ENCODE measurements at regions not wholly inside any gene's neighbourhood (a gene's known extent, or its start where the extent isn't known, plus 50 kb on each side); places are given as distances from the start of the nearest gene placed in this dataset.

DNA sequence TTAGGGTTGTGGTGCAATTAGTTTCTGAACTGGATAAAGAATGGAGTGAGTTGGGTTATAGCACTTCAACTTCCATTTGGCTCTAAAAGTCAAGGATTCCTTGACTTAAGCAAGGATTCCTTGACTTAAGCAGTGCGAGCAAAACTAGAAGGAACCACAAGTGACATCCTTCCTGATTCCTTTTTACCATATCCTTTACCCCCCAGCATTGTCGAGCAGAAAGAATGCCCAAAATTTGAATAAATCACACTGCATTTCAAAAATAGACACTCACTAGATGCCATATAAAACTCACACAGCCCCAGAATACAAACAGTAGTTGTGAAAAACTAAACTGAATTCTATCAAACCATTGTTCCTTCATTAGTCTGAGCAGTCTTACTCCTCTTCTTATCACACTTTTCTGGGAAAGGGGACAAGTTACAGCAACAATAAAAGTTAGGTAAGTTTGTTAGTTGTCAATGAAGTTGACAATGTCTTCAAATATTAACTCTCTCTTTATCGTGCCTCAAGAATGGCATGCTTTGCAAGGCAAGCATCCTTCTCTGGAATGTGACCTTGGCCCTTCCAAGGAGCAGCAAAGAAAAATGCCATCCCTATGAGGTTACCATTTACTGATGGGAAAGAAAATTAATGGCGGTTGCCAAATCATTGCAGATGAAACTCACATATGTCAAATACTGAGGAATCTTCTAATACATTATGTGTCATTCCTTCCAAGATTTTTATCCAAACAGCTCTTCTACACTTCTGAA lies 273.3 kb upstream of the ANKRD55 start:
- H3K4me3 ChIP-seq (ENCODE audit: low read length in 3 of 3): no peak overlapping the region
- peaks cover 0 to 2% (median 0%) of the 10 kb centered on the region in 3 donors for H3K9me3 ChIP-seq (ENCODE audit: control insufficient read depth in 3 of 3, low read length in 3 of 3)
- H3K9ac ChIP-seq (ENCODE audit: low read depth in 1 of 3, low read length in 3 of 3): no peak overlapping the region
- H3K27me3 ChIP-seq (ENCODE audit: control insufficient read depth in 3 of 3, insufficient read depth in 3 of 3, low read length in 3 of 3): no peaks in the 10 kb centered on the region
- no peaks in the 10 kb centered on the region for H3K4me1 ChIP-seq (ENCODE audit: control insufficient read depth in 3 of 3, insufficient read depth in 3 of 3, low read length in 3 of 3)
- no peak overlapping the region for H3K27ac ChIP-seq (ENCODE audit: low read depth, low read length)
- no peaks in the 10 kb centered on the region for H3K36me3 ChIP-seq (ENCODE audit: control insufficient read depth in 3 of 3, insufficient read depth in 3 of 3, low read length in 3 of 3)

- Histone ChIP-seq H3K27me3 (ENCODE audit: control insufficient read depth in 3 of 3, insufficient read depth in 3 of 3, low read length in 3 of 3) (no peaks in the 10 kb centered on the region), H3K9me3 (ENCODE audit: control insufficient read depth in 3 of 3, low read length in 3 of 3) (peaks cover 0 to 2% (median 0%) of the 10 kb centered on the region in 3 donors), H3K4me3 (ENCODE audit: low read length in 3 of 3) (no peak overlapping the region), H3K27ac (ENCODE audit: low read depth, low read length) (no peak overlapping the region), H3K4me1 (ENCODE audit: control insufficient read depth in 3 of 3, insufficient read depth in 3 of 3, low read length in 3 of 3) (no peaks in the 10 kb centered on the region), H3K36me3 (ENCODE audit: control insufficient read depth in 3 of 3, insufficient read depth in 3 of 3, low read length in 3 of 3) (no peaks in the 10 kb centered on the region), H3K9ac (ENCODE audit: low read depth in 1 of 3, low read length in 3 of 3) (no peak overlapping the region)
These were observed 270.8 kb upstream of the ANKRD55 start for GRCh38 chr5:56503929-56504328.

- no peak overlapping the region for H3K27ac ChIP-seq (ENCODE audit: low read depth, low read length)
- H3K4me1 ChIP-seq (ENCODE audit: control insufficient read depth in 3 of 3, insufficient read depth in 3 of 3, low read length in 3 of 3): no peaks in the 10 kb centered on the region
- no peaks in the 10 kb centered on the region for H3K36me3 ChIP-seq (ENCODE audit: control insufficient read depth in 3 of 3, insufficient read depth in 3 of 3, low read length in 3 of 3)
- peaks cover 0 to 2% (median 0%) of the 10 kb centered on the region in 3 donors for H3K9me3 ChIP-seq (ENCODE audit: control insufficient read depth in 3 of 3, low read length in 3 of 3)
- no peak overlapping the region for H3K4me3 ChIP-seq (ENCODE audit: low read length in 3 of 3)
- no peak overlapping the region for H3K9ac ChIP-seq (ENCODE audit: low read depth in 1 of 3, low read length in 3 of 3)
- no peaks in the 10 kb centered on the region for H3K27me3 ChIP-seq (ENCODE audit: control insufficient read depth in 3 of 3, insufficient read depth in 3 of 3, low read length in 3 of 3)
These were observed 268.8 kb upstream of the ANKRD55 start for GRCh38 chr5:56501781-56502557.

DNA sequence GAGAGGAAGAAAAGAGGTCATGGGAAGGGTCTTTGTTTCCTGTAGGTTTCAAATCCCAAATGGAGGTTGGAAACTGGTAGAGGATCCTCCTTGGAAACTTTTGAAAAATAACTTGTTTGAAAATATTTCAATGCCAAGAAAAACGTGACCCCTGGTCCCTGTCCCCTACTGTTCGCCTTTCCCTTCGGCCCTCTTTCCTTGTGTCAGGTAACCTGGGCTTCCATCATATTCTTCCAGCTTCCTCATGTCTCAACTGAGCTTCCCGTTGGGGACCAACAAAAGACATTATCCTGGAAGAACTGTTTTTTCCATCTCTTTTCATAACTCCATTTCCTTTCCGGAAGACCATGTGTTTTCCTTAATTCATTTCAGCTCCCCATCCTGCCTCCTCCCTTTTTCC lies 266.8 kb upstream of the ANKRD55 start:
- H3K9ac ChIP-seq (ENCODE audit: low read depth in 1 of 3, low read length in 3 of 3): no peak overlapping the region
- H3K27me3 ChIP-seq (ENCODE audit: control insufficient read depth in 3 of 3, insufficient read depth in 3 of 3, low read length in 3 of 3): no peaks in the 10 kb centered on the region
- H3K9me3 ChIP-seq (ENCODE audit: control insufficient read depth in 3 of 3, low read length in 3 of 3): peaks cover 0 to 2% (median 0%) of the 10 kb centered on the region in 3 donors
- H3K4me1 ChIP-seq (ENCODE audit: control insufficient read depth in 3 of 3, insufficient read depth in 3 of 3, low read length in 3 of 3): peaks cover 0 to 2% (median 0%) of the 10 kb centered on the region in 3 donors
- no peak overlapping the region for H3K4me3 ChIP-seq (ENCODE audit: low read length in 3 of 3)
- H3K36me3 ChIP-seq (ENCODE audit: control insufficient read depth in 3 of 3, insufficient read depth in 3 of 3, low read length in 3 of 3): no peaks in the 10 kb centered on the region
- H3K27ac ChIP-seq (ENCODE audit: low read depth, low read length): no peak overlapping the region

DNA sequence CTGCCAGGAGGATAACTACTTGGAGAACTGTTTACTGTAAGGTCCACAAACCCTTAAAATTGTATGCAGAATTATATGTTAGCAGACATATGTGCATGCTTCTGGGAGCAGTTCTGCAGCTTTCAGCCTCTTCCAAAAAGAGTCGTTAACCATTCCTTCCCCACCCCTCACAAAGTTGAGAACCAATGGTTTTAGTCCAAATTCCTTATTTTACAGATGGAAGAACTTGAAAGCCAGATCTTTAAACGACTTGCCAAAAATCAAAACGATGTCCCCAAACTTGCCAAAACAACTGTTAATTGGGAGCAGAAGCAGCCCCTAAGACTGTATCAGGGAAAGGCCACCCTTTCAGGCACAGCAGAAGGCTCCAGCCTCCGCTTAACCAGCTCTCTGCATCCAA lies 266.4 kb upstream of the ANKRD55 start:
- Histone ChIP-seq H3K4me1 (ENCODE audit: control insufficient read depth in 3 of 3, insufficient read depth in 3 of 3, low read length in 3 of 3) (peaks cover 0 to 2% (median 0%) of the 10 kb centered on the region in 3 donors), H3K36me3 (ENCODE audit: control insufficient read depth in 3 of 3, insufficient read depth in 3 of 3, low read length in 3 of 3) (no peaks in the 10 kb centered on the region), H3K4me3 (ENCODE audit: low read length in 3 of 3) (no peak overlapping the region), H3K27me3 (ENCODE audit: control insufficient read depth in 3 of 3, insufficient read depth in 3 of 3, low read length in 3 of 3) (no peaks in the 10 kb centered on the region), H3K27ac (ENCODE audit: low read depth, low read length) (no peak overlapping the region), H3K9ac (ENCODE audit: low read depth in 1 of 3, low read length in 3 of 3) (no peak overlapping the region), H3K9me3 (ENCODE audit: control insufficient read depth in 3 of 3, low read length in 3 of 3) (peaks cover 0 to 2% (median 0%) of the 10 kb centered on the region in 3 donors)

GRCh38 chr5:56498759-56499395 lies 265.7 kb upstream of the ANKRD55 start:
- no peaks in the 10 kb centered on the region for H3K27me3 ChIP-seq (ENCODE audit: control insufficient read depth in 3 of 3, insufficient read depth in 3 of 3, low read length in 3 of 3)
- no peaks in the 10 kb centered on the region for H3K36me3 ChIP-seq (ENCODE audit: control insufficient read depth in 3 of 3, insufficient read depth in 3 of 3, low read length in 3 of 3)
- no peak overlapping the region for H3K9ac ChIP-seq (ENCODE audit: low read depth in 1 of 3, low read length in 3 of 3)
- no peaks in the 10 kb centered on the region for H3K9me3 ChIP-seq (ENCODE audit: control insufficient read depth in 3 of 3, low read length in 3 of 3)
- H3K4me3 ChIP-seq (ENCODE audit: low read length in 3 of 3): no peak overlapping the region
- no peak overlapping the region for H3K27ac ChIP-seq (ENCODE audit: low read depth, low read length)
- peaks cover 0 to 2% (median 0%) of the 10 kb centered on the region in 3 donors for H3K4me1 ChIP-seq (ENCODE audit: control insufficient read depth in 3 of 3, insufficient read depth in 3 of 3, low read length in 3 of 3)

GRCh38 chr5:56496581-56497063 lies 263.5 kb upstream of the ANKRD55 start:
- Histone ChIP-seq H3K27me3 (ENCODE audit: control insufficient read depth in 3 of 3, insufficient read depth in 3 of 3, low read length in 3 of 3) (no peaks in the 10 kb centered on the region), H3K9ac (ENCODE audit: low read depth in 1 of 3, low read length in 3 of 3) (no peak overlapping the region), H3K4me1 (ENCODE audit: control insufficient read depth in 3 of 3, insufficient read depth in 3 of 3, low read length in 3 of 3) (peaks cover 0 to 2% (median 0%) of the 10 kb centered on the region in 3 donors), H3K4me3 (ENCODE audit: low read length in 3 of 3) (no peak overlapping the region), H3K36me3 (ENCODE audit: control insufficient read depth in 3 of 3, insufficient read depth in 3 of 3, low read length in 3 of 3) (no peaks in the 10 kb centered on the region), H3K9me3 (ENCODE audit: control insufficient read depth in 3 of 3, low read length in 3 of 3) (no peaks in the 10 kb centered on the region), H3K27ac (ENCODE audit: low read depth, low read length) (no peak overlapping the region)

DNA sequence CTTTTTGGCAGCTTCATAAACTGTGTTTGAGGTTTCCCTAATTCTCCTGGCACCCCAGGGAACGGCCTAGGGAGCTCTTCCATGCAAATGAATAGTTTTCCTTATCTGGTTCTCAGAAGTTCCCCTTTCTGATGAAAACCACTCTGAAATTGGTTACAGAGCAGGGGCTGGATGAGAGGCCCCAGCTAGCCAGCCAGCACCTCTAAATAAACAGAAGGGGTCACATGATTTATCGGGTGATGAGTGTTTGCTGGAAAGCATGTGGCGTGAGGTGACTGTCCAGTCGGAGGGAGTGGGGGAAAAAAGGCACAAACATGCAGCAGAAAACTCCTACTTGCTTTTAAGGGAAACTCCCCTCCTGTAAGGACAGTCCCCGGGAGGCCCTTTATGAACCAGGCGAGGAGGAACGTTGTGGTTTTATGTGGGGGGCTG lies 261.2 kb upstream of the ANKRD55 start:
- Histone ChIP-seq H3K27ac (ENCODE audit: low read depth, low read length) (no peak overlapping the region), H3K9me3 (ENCODE audit: control insufficient read depth in 3 of 3, low read length in 3 of 3) (no peaks in the 10 kb centered on the region), H3K27me3 (ENCODE audit: control insufficient read depth in 3 of 3, insufficient read depth in 3 of 3, low read length in 3 of 3) (no peaks in the 10 kb centered on the region), H3K9ac (ENCODE audit: low read depth in 1 of 3, low read length in 3 of 3) (no peak overlapping the region), H3K4me1 (ENCODE audit: control insufficient read depth in 3 of 3, insufficient read depth in 3 of 3, low read length in 3 of 3) (peaks cover 0 to 2% (median 0%) of the 10 kb centered on the region in 3 donors), H3K36me3 (ENCODE audit: control insufficient read depth in 3 of 3, insufficient read depth in 3 of 3, low read length in 3 of 3) (no peaks in the 10 kb centered on the region), H3K4me3 (ENCODE audit: low read length in 3 of 3) (no peak overlapping the region)

DNA sequence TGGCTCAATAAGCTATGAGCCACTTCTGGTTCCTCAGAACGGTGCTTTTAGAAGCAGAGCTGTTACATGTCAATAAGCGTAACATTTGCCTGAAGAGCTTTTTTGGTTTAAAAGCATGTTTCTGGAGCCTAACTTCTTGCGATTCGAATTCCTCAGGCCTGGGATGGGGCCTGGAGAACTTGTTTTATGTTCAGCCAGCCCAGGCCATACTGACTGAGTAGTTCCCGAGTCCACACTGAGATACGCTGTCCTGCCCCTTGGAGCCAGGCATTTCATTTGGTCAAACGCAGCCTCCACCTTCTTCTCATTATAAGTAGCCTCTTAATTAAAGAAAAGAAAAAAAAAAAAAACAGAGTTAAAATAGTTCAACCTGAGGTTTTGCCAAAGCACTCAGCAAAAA lies 260.6 kb upstream of the ANKRD55 start:
- Histone ChIP-seq H3K27me3 (ENCODE audit: control insufficient read depth in 3 of 3, insufficient read depth in 3 of 3, low read length in 3 of 3) (no peaks in the 10 kb centered on the region), H3K27ac (ENCODE audit: low read depth, low read length) (no peak overlapping the region), H3K4me1 (ENCODE audit: control insufficient read depth in 3 of 3, insufficient read depth in 3 of 3, low read length in 3 of 3) (peaks cover 0 to 2% (median 0%) of the 10 kb centered on the region in 3 donors), H3K9me3 (ENCODE audit: control insufficient read depth in 3 of 3, low read length in 3 of 3) (no peaks in the 10 kb centered on the region), H3K9ac (ENCODE audit: low read depth in 1 of 3, low read length in 3 of 3) (no peak overlapping the region), H3K36me3 (ENCODE audit: control insufficient read depth in 3 of 3, insufficient read depth in 3 of 3, low read length in 3 of 3) (no peaks in the 10 kb centered on the region), H3K4me3 (ENCODE audit: low read length in 3 of 3) (no peak overlapping the region)
